ENCODE measurements at regions not wholly inside any gene's neighbourhood (a gene's known extent, or its start where the extent isn't known, plus 50 kb on each side); places are given as distances from the start of the nearest gene placed in this dataset.

- no peak for TF ChIP-seq CTCF (IDR thresholded peaks at IDR 0.05; ENCODE audit: low read length)
- no peak for TF ChIP-seq EZH2 (IDR thresholded peaks at IDR 0.05; ENCODE audit: borderline replicate concordance, low read length)
Measured at GRCh38 chr13:78907006-78907405, 248.1 kb upstream of the OBI1 start.
